ENCODE measurements at regions not wholly inside any gene's neighbourhood (a gene's known extent, or its start where the extent isn't known, plus 50 kb on each side); places are given as distances from the start of the nearest gene placed in this dataset.

DNA sequence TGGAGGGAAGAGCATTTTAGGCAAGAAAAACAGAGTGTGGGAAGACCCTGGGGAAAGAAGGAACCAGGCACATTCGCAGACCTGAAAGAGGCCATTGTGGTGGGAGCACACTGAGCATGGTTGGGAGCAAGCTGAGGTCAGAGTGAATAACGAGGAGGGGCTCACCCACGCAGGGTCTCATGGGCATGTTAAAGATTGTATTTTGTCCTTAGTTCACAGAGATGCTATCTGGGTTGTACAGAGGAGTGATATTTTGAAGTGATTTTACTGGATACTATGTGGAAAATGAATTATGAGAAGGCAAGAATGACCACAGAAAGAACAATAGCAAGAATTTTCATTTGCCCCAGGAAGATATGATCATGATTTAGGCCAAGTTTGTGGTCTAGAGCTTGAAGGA, 578.3 kb upstream of the NR5A2 start:
- Mint-ChIP-seq H3K27ac (no peak overlapping the region), H3K9me3 (no peaks in the 10 kb centered on the region), H3K27me3 (peaks cover 5% of the 10 kb centered on the region), H3K36me3 (ENCODE audit: low read depth) (no peaks in the 10 kb centered on the region), H3K4me1 (ENCODE audit: low read depth) (no peaks in the 10 kb centered on the region), H3K4me3 (no peak overlapping the region)
- ChIA-PET CTCF (interaction anchor here (1.0 kb wide), 1 partner anchor 57 kb away, joined by 3 read pairs; no protein-coding TSS in a partner anchor), POLR2A (no interaction called here)
- TF ChIP-seq, protein P1, sequence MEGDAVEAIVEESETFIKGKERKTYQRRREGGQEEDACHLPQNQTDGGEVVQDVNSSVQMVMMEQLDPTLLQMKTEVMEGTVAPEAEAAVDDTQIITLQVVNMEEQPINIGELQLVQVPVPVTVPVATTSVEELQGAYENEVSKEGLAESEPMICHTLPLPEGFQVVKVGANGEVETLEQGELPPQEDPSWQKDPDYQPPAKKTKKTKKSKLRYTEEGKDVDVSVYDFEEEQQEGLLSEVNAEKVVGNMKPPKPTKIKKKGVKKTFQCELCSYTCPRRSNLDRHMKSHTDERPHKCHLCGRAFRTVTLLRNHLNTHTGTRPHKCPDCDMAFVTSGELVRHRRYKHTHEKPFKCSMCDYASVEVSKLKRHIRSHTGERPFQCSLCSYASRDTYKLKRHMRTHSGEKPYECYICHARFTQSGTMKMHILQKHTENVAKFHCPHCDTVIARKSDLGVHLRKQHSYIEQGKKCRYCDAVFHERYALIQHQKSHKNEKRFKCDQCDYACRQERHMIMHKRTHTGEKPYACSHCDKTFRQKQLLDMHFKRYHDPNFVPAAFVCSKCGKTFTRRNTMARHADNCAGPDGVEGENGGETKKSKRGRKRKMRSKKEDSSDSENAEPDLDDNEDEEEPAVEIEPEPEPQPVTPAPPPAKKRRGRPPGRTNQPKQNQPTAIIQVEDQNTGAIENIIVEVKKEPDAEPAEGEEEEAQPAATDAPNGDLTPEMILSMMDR (IDR thresholded peaks at IDR 0.05) = no peak
- intact Hi-C loops (cut with micrococcal nuclease) = no loop called here
- DNase-seq (no peak), ATAC-seq (no peak)

DNA sequence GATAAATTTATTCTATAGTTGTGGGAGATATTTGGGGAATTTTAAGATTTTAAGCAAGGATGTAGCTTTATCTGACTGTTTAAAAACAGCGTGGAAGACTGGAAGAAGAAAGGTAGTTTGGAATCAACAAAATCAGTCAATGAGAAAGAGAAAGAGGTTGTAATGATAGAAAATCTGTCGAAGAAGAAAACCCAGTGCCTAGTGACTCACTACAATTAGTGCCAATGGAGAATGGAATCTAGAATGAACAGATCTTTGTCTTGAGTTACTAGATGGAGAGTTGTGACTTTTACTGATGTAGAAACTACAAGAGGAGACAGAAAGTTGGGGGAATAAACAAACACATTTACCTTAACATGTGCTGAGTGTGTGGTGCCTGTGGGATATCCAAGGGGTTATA, 577.8 kb upstream of the NR5A2 start:
- intact Hi-C loops (cut with micrococcal nuclease) = no loop called here
- H3K36me3 Mint-ChIP-seq (ENCODE audit: low read depth) = no peaks in the 10 kb centered on the region
- ChIA-PET POLR2A (no interaction called here), CTCF (interaction anchor here (1.0 kb wide), 1 partner anchor 57 kb away, joined by 3 read pairs; no protein-coding TSS in a partner anchor)
- peaks cover 5% of the 10 kb centered on the region for H3K27me3 Mint-ChIP-seq
- no peak overlapping the region for H3K4me3 Mint-ChIP-seq
- DNase-seq (no peak), ATAC-seq (no peak)
- H3K4me1 Mint-ChIP-seq (ENCODE audit: low read depth) = no peaks in the 10 kb centered on the region
- TF ChIP-seq, protein P1 (IDR thresholded peaks at IDR 0.05) = no peak
- no peaks in the 10 kb centered on the region for H3K9me3 Mint-ChIP-seq
- no peak overlapping the region for H3K27ac Mint-ChIP-seq

DNA sequence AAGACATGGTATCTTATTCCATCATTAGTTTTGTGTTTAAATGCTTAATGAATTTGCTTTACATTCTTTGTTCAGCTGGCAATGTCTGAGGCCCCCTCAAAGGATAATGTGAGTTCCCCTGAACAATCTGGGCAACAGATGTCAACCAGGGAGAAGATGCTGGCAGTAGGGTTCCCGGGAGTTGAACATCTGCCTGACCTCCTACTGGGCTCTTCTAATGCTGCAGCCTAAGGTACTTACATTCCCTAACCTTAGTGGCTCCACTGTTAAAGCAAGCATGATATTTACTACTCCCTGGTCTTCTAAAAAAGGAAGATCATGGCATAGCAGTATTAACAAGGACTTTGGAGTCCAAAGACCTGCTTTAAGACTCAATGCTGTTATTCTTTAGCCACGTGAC, 574.9 kb upstream of the NR5A2 start:
- ATAC-seq = no peak
- H3K27me3 Mint-ChIP-seq = no peaks in the 10 kb centered on the region
- H3K9me3 Mint-ChIP-seq = no peaks in the 10 kb centered on the region
- POLR2A ChIA-PET = no interaction called here
- DNase-seq = no peak
- CTCF ChIA-PET = interaction anchor here (0.9 to 1.0 kb wide), 2 partner anchors 11 to 12 kb away, joined by 3 to 4 read pairs; no protein-coding TSS in a partner anchor
- TF ChIP-seq, protein P1 (IDR thresholded peaks at IDR 0.05) = no peak
- intact Hi-C loops (cut with micrococcal nuclease) = no loop called here
- H3K36me3 Mint-ChIP-seq (ENCODE audit: low read depth) = no peaks in the 10 kb centered on the region
- H3K27ac Mint-ChIP-seq = no peak overlapping the region
- no peak overlapping the region for H3K4me3 Mint-ChIP-seq
- H3K4me1 Mint-ChIP-seq (ENCODE audit: low read depth) = no peaks in the 10 kb centered on the region

DNA sequence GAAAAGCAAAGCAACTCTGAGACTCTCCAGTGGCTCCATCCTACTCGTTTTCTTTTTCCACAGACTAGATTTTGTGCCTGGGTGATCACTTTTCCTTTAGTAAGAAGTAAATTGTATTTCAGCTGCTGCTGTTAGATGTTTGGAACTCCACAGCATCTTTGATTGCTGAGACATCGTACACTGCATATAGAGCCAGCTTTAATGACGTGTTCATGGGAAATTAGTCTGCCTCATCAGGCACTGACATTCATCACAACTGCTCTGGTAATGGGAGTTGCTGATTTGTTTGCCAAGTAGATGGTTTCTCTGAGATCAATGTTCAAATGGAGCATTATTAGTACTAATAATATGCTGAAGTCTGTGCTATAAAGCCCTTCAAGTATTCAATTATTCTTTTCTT, 573.8 kb upstream of the NR5A2 start:
- TF ChIP-seq, protein P1 (IDR thresholded peaks at IDR 0.05) = no peak
- H3K27ac Mint-ChIP-seq = no peak overlapping the region
- no peaks in the 10 kb centered on the region for H3K36me3 Mint-ChIP-seq (ENCODE audit: low read depth)
- H3K27me3 Mint-ChIP-seq = no peaks in the 10 kb centered on the region
- CTCF ChIA-PET = interaction anchor here (1.0 kb wide), 1 partner anchor 10 kb away, joined by 4 read pairs; no protein-coding TSS in a partner anchor
- intact Hi-C loops (cut with micrococcal nuclease) = no loop called here
- H3K9me3 Mint-ChIP-seq = no peaks in the 10 kb centered on the region
- H3K4me1 Mint-ChIP-seq (ENCODE audit: low read depth) = no peaks in the 10 kb centered on the region
- ATAC-seq (no peak), DNase-seq (no peak)
- POLR2A ChIA-PET = no interaction called here
- H3K4me3 Mint-ChIP-seq = no peak overlapping the region

DNA sequence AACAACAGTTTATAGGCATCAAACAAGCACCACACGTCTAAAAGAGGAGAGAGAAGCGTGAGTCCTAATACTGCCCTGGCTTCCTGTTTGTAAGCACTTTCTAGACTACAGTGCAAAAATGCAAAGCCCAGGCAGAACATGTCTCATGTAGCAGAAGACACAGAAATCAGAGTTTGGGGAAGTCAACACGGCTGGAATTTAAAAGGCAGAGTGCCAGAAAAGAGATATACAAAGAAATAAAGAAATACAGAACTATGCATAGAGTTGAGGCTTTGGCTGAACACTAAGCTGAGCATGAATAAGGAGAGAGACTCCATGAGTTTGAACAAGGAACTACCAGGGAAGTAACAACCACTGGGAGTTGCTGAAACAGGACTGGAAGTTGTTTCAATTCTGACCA, 566.6 kb upstream of the NR5A2 start:
- Mint-ChIP-seq H3K9me3 (peaks cover 7% of the 10 kb centered on the region), H3K4me1 (ENCODE audit: low read depth) (no peaks in the 10 kb centered on the region), H3K4me3 (no peak overlapping the region), H3K36me3 (ENCODE audit: low read depth) (no peaks in the 10 kb centered on the region), H3K27ac (no peak overlapping the region), H3K27me3 (no peaks in the 10 kb centered on the region)
- intact Hi-C loops (cut with micrococcal nuclease) = no loop called here
- ATAC-seq (no peak), DNase-seq (no peak)
- CTCF ChIA-PET = no interaction called here
- TF ChIP-seq, protein P1 (IDR thresholded peaks at IDR 0.05) = no peak
- POLR2A ChIA-PET = interaction anchor here (0.7 kb wide), 1 partner anchor 39 kb away, joined by 3 read pairs; no protein-coding TSS in a partner anchor

All from activated CD8-positive, alpha-beta T cell treated with anti-CD3 and anti-CD28 coated beads for 36 hours (primary cell).